ENCODE measurements at regions not wholly inside any gene's neighbourhood (a gene's known extent, or its start where the extent isn't known, plus 50 kb on each side); places are given as distances from the start of the nearest gene placed in this dataset.

GRCh38 chr2:17101596-17101995 lies 416.6 kb downstream of the RAD51AP2 start:
- Histone ChIP-seq H3K27me3 (ENCODE audit: insufficient read depth) (no peaks in the 10 kb centered on the region), H3K36me3 (replicated peaks in 1 of 2; ENCODE audit: control insufficient read depth in 1 of 2, insufficient read depth in 2 of 2, low read length in 1 of 2) (no peaks in the 10 kb centered on the region), H3K9me3 (no peaks in the 10 kb centered on the region), H3K9me2 (no peaks in the 10 kb centered on the region), H3K4me2 (no peak overlapping the region), H3K9ac (no peak overlapping the region), H4K20me1 (ENCODE audit: insufficient read depth) (no peaks in the 10 kb centered on the region), H3F3A (replicated peaks; ENCODE audit: insufficient read depth) (no peaks in the 10 kb centered on the region), H3K27ac (ENCODE audit: low read depth in 2 of 2, low read length in 1 of 2) (no peak overlapping the region), H3K4me1 (ENCODE audit: control insufficient read depth in 1 of 2, insufficient read depth in 2 of 2, low read depth in 1 of 2, low read length in 1 of 2) (no peaks in the 10 kb centered on the region), H2AFZ (ENCODE audit: low read depth) (no peak overlapping the region), H3K79me2 (ENCODE audit: insufficient read depth) (no peaks in the 10 kb centered on the region), H3K4me3 (ENCODE audit: low read depth in 2 of 2, low read length in 1 of 2) (no peak overlapping the region)
- POLR2A ChIA-PET: no interaction called here
- 62% methylated on average over 4 of the region's 4 CpGs for WGBS (ENCODE audit: low lambda C conversion rate)
- TF ChIP-seq SIN3A (IDR thresholded peaks at IDR 0.05; ENCODE audit: borderline replicate concordance, low read depth, low read length) (no peak), FOXM1 (IDR thresholded peaks at IDR 0.05; ENCODE audit: low read depth) (no peak), MEF2A (IDR thresholded peaks at IDR 0.05; ENCODE audit: borderline replicate concordance, low read depth) (no peak), PBX3 (IDR thresholded peaks at IDR 0.05) (no peak), RAD21 (IDR thresholded peaks at IDR 0.05; ENCODE audit: low read length) (no peak), TCF12 (IDR thresholded peaks at IDR 0.05) (no peak), ZBTB33 (IDR thresholded peaks at IDR 0.05; ENCODE audit: borderline replicate concordance, low read depth) (no peak), FOSL2 (IDR thresholded peaks at IDR 0.05; ENCODE audit: borderline replicate concordance, low read depth) (no peak), SMC3 (IDR thresholded peaks at IDR 0.05; ENCODE audit: low read depth, low read length) (no peak), REST (IDR thresholded peaks at IDR 0.05; ENCODE audit: low read depth, low read length) (no peak), YY1 (IDR thresholded peaks at IDR 0.05; ENCODE audit: low read depth) (no peak), NFIC (IDR thresholded peaks at IDR 0.05; ENCODE audit: borderline replicate concordance) (no peak), RFX5 (IDR thresholded peaks at IDR 0.05; ENCODE audit: low read length) (no peak), TEAD4 (IDR thresholded peaks at IDR 0.05; ENCODE audit: borderline replicate concordance, insufficient read depth) (no peak), USF1 (IDR thresholded peaks at IDR 0.05; ENCODE audit: borderline replicate concordance, low read depth) (no peak), RXRA (IDR thresholded peaks at IDR 0.05; ENCODE audit: borderline replicate concordance, low read depth) (no peak), EP300 (IDR thresholded peaks at IDR 0.05; ENCODE audit: borderline replicate concordance in 1 of 2, low read depth in 1 of 2, low read length in 1 of 2) (no peak)
- no peak for DNase-seq
- CTCF ChIA-PET: interaction anchor here (1.2 to 1.5 kb wide), 2 partner anchors 12 to 328 kb away, joined by 3 read pairs; no protein-coding TSS in a partner anchor
